ENCODE measurements at regions not wholly inside any gene's neighbourhood (a gene's known extent, or its start where the extent isn't known, plus 50 kb on each side); places are given as distances from the start of the nearest gene placed in this dataset.
"Not testable (repeated sequence)": the region's sequence is repeated elsewhere in the genome, so short reads cannot be mapped to it uniquely, and the experiment has no call there.

DNA sequence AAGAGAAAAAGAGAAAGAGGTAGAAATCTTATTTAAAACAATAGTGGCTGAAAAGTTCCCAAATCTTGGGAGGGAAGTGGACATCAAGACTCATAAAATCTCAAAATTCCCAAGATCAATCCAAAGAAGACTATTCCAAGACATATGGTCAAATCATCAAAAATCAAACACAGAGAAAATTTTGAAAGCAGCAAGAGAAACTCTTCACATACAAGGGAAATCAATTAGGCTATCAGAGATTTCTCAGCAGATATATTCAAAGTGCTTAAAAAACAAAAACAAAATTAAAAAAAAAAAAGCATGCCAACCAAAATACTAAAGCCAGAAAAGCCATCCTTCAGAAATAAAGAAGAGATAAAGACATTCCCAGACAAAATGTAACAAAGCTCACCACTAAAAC is 52.6 kb upstream of the RALGPS2 start:
- H3K9ac ChIP-seq (ENCODE audit: insufficient read depth in 1 of 2, low read length in 2 of 2), result no peak overlapping the region
- H3K36me3 ChIP-seq (ENCODE audit: control insufficient read depth in 4 of 4, insufficient read depth in 4 of 4, low read length in 4 of 4), result no peaks in the 10 kb centered on the region
- no peak overlapping the region for H3K27ac ChIP-seq (ENCODE audit: low read depth in 1 of 2, low read length in 1 of 2)
- no peaks in the 10 kb centered on the region for H3K27me3 ChIP-seq (ENCODE audit: control insufficient read depth in 3 of 3, insufficient read depth in 3 of 3, low read length in 2 of 3)
- peaks cover 0 to 5% (median 1%) of the 10 kb centered on the region in 4 donors for H3K9me3 ChIP-seq (ENCODE audit: control insufficient read depth in 4 of 4, insufficient read depth in 3 of 4, low read length in 3 of 4)
- ATAC-seq (ENCODE audit: insufficient read depth, low FRiP score) (no peak), DNase-seq (no peak)
- no peak overlapping the region for H3K4me3 ChIP-seq
- TF ChIP-seq, protein P1, sequence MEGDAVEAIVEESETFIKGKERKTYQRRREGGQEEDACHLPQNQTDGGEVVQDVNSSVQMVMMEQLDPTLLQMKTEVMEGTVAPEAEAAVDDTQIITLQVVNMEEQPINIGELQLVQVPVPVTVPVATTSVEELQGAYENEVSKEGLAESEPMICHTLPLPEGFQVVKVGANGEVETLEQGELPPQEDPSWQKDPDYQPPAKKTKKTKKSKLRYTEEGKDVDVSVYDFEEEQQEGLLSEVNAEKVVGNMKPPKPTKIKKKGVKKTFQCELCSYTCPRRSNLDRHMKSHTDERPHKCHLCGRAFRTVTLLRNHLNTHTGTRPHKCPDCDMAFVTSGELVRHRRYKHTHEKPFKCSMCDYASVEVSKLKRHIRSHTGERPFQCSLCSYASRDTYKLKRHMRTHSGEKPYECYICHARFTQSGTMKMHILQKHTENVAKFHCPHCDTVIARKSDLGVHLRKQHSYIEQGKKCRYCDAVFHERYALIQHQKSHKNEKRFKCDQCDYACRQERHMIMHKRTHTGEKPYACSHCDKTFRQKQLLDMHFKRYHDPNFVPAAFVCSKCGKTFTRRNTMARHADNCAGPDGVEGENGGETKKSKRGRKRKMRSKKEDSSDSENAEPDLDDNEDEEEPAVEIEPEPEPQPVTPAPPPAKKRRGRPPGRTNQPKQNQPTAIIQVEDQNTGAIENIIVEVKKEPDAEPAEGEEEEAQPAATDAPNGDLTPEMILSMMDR (IDR thresholded peaks at IDR 0.05; ENCODE audit: control extremely low read depth, extremely low read depth), result no peak
- H3K4me1 ChIP-seq (ENCODE audit: control insufficient read depth in 5 of 5, insufficient read depth in 5 of 5, low read length in 5 of 5), result no peaks in the 10 kb centered on the region

- not testable (repeated sequence) for H3K9me3 ChIP-seq (ENCODE audit: control insufficient read depth in 4 of 4, insufficient read depth in 3 of 4, low read length in 3 of 4); H3K27me3 ChIP-seq (ENCODE audit: control insufficient read depth in 3 of 3, insufficient read depth in 3 of 3, low read length in 2 of 3); H3K9ac ChIP-seq (ENCODE audit: insufficient read depth in 1 of 2, low read length in 2 of 2); ATAC-seq (ENCODE audit: insufficient read depth, low FRiP score); H3K4me1 ChIP-seq (ENCODE audit: control insufficient read depth in 5 of 5, insufficient read depth in 5 of 5, low read length in 5 of 5); H3K27ac ChIP-seq (ENCODE audit: low read depth in 1 of 2, low read length in 1 of 2); DNase-seq; H3K4me3 ChIP-seq; H3K36me3 ChIP-seq (ENCODE audit: control insufficient read depth in 4 of 4, insufficient read depth in 4 of 4, low read length in 4 of 4)
- 90 to 94% methylated on average over 1 of the region's 1 CpG for WGBS, 2 donors
Measured at GRCh38 chr1:178674559-178674958, 50.5 kb upstream of the RALGPS2 start.

Measured in lung (tissue), 11 donors.